NCI-H128 (cell line): ENCODE measurements at regions not wholly inside any gene's neighbourhood (a gene's known extent, or its start where the extent isn't known, plus 50 kb on each side); places are given as distances from the start of the nearest gene placed in this dataset.
"Not testable (repeated sequence)": the region's sequence is repeated elsewhere in the genome, so short reads cannot be mapped to it uniquely, and the experiment has no call there.

Experiments used
- DNase-seq: peaks from one replicate; lab custom pipeline; 2025; ENCODE audit not compliant: unreplicated experiment; lab: John Stamatoyannopoulos, UW

DNA sequence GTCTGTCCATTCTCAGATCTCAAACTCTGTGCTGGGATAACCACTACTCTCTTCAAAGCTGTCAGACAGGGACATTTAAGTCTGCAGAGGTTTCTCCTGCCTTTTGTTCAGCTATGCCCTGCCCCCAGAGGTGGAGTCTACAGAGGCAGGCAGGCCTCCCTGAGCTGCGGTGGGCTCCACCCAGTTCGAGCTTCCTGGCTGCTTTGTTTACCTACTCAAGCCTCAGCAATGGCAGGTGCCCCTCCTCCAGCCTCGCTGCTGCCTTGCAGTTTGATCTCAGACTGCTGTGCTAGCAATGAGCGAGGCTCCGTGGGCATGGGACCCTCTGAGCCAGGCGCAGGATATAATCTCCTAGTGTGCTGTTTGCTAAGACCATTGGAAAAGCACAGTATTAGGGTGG lies 53.1 kb upstream of the HUNK start:
- not testable (repeated sequence) for DNase-seq

DNA sequence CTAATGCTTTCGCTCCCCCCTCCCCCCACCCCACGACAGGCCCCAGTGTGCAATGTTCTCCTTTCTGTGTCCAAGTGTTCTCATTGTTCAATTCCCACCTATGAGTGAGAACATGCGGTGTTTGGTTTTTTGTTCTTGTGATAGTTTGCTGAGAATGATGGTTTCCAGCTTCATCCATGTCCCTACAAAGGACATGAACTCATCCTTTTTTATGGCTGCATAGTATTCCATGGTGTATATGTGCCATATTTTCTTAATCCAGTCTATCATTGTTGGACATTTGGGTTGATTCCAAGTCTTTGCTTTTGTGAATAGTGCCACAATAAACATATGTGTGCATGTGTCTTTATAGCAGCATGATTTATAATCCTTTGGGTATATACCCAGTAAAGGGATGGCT lies 58.5 kb upstream of the HUNK start:
- DNase-seq: not testable (repeated sequence)

- DNase-seq: no peak
These were observed 59.0 kb upstream of the HUNK start for GRCh38 chr21:31813862-31814261.

GRCh38 chr21:31804008-31804394 lies 68.8 kb upstream of the HUNK start:
- DNase-seq: no peak

DNA sequence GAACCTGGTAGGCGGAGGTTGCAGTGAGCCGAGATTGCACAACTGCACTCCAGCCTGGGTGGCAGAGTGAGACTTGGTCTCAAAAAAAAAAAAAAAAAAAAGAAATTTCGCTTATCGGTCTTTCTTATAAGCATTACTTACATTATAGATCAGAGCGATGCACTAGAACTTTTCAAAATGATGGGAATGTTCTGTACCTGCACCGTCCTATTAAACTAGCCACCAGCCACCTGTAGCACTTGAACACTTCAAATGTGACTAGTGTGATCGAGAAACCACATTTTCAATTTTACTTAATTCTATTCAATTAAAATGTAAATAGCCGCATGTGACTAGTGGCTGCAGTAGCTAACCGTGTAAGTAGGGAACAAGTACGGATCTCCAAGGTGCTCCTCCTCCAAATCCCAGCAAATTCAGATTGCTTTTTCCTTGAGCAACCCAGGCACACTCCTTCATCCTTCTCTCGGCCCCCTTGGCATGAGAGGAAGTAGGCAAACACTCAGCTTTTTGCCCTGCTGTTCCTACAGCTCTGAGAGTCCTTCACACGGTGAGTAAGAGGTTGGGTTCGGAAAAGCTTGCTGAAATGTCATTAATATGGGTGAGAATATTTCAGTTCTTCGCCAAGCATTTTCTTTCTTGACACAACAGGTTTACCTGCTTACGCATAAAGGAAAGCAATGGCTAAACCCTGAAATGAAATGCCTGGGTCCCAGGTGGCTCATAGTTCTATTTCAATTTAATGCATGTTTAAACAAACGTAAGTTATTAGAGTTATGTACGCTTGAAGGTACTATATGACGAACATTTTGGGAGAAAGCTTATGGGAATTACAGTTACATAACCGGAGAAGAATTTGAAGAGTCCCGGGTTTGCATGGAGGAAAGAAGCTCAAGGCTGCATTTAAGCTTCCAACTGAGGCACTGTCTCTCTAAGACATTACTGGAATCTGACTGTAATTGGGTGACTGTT lies 69.5 kb upstream of the HUNK start:
- DNase-seq: no peak

- no peak for DNase-seq
These were observed 70.4 kb upstream of the SCAF4 start for GRCh38 chr21:31802331-31802730.

DNA sequence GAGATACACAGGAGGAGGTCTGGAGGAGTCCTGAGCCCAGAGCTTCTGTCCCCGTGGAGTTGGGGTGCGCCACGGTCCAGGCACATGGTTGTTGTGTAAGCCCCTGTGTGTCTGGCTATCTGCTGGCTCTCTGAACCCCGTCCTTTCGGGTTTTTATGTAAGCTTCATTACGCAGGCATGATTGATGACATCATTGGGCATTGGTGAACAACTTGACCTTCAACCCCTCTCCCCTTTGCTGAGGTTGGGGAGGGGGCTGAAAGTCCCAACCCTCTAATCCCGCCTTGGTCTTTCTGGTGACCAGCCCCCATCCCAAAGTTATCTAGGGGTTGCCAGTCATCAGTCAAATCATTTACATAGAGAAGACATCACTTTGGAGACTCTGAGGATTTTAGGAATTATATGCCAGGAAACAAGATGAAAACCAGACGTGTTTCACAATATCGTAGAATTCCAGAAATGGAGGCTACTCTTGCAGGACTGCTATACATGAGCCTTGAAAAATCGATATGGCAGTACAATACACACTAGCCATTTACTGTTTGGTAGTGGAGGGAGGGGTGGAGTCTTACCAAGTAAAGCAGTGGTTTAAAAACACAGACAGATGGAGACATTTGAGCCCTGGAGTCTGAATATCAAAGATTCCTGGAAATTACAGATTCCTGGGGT lies 69.8 kb upstream of the SCAF4 start:
- no peak for DNase-seq

DNA sequence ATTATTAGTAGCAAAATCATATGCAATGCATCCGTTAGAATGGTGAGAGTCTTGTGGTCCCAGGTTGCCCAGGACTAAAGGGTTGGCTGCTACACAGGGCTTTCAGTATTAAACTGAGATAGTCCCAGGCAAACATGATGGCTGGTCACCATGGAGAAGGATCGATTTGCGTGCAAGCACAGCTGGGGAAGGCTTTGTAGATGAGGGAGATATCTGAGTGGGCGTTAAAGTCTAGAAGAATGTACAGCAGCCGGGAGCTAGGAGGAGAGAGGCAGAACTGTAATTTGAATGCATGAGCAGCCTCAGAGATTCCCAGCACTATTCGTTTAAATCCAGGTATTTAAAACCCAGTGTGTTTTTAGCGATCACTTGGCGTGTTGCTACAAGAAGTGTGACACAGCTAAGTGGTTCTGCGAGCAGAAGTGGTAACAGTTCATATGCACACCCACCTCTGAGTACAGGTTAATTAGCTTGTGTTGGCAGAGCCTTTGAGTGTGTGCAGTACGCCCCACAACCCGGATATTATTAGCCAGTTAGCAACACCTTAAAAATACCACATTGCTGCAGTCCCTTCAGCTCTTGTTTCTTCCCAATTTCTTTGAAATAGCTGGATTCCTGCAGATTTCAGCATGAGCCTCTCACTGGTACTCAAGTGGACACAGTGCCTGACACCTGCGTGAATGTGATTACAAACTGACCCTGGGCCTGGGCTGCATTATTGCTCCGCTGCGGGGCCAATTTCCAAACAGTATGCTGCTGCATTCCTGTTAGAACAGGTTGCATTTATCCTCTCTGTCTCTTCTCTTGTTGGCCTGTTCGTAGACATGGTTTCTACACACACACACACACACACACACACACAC lies 67.2 kb upstream of the SCAF4 start:
- no peak for DNase-seq

DNA sequence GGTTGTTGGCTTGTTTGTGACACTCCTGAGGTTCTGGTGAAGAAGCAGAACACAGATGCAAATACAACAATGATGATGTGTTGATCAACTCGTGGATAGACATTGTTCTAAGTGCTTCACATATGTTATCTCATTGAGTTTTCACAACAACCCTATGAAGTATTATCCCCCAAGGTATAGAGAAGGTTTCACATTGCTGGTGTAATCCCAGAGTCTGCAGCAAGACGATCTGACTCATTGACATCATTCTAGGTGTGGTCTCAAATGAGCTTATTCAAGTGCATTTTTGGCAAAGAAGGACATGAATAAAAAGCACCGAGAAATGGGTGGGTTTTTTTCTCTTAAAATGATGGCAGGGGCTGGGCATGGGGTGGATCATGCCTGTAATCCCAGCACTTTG lies 64.1 kb upstream of the SCAF4 start:
- DNase-seq: no peak

GRCh38 chr21:31790420-31790819 lies 58.5 kb upstream of the SCAF4 start:
- DNase-seq: not testable (repeated sequence)

GRCh38 chr21:31788581-31788980 lies 56.7 kb upstream of the SCAF4 start:
- no peak for DNase-seq

- not testable (repeated sequence) for DNase-seq
These were observed 55.8 kb upstream of the SCAF4 start for GRCh38 chr21:31787691-31788090.

DNA sequence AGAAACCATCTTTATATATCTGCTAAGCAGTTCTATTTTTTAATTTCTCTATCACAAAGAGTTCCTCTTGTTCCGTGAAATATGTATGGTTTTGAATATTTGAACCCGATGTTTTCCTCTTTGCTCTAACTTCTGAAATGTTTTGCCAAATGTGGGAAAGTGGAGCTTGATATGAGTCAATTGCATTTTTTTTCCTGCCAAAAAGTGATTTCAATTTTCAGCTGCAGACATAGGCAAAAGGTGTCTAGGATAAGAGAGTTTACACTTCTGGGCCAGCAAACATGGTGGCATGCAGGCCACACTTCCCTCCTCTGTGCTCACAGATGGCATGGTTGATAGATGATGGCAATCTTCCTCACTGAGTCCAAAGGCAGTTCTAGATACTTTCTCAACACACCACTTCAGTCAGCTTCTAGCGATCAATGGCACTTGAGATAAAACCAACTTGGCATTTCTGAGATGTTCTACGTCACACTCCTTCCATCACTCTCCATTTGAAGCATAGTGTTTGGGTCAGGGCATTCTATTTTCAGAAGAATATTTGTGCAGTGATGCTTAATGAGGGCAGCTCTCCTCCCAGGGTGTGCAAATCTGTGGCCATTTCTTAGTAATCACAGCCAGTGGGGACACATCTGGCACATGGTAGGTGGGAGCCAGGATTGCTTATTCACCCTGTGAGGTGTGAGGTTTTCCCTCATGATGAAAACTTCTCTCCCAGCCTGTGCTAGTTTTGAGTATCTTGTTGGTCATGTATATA lies 54.4 kb upstream of the SCAF4 start:
- no peak for DNase-seq

- DNase-seq: peak; percentile 29
These were observed 53.6 kb upstream of the SCAF4 start for GRCh38 chr21:31785237-31786163.

DNA sequence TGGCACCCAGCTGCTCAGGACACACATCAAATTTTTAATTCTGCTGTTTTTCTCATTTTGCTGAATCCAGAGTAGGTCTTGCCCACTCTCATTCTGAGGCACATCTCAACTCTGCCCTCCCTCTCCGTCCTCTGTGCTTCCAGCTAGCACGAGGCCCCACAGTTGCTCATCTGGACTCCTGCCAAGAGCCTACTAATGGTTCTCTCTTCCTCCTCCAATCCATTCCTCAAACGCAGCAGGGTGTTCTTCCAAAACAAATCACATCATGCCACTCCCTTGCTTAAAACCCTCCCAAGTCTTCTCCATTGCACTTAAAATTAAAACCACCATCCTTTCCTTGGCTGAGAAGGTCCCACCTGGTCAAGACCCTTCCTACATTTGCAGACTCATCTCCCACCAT lies 49.8 kb upstream of the SCAF4 start:
- peak; percentile 69 for DNase-seq
